GM23338 (cell line): ENCODE measurements at regions not wholly inside any gene's neighbourhood (a gene's known extent, or its start where the extent isn't known, plus 50 kb on each side); places are given as distances from the start of the nearest gene placed in this dataset.

ENCODE experiments used
- ATAC-seq: fragments of 200-7000 bp; cut with Tn5 transposase; 3 replicates; pipeline ENCODE4 v1.9.1; 2020
- DNase-seq: peaks from one replicate; pipeline ENCODE4 v3.0.0-alpha.2; 2015; ENCODE audit warnings: low spot score
- H2AFZ ChIP-seq: fragments of 200-600 bp; sonication (generic); 2 replicates; pipeline ENCODE4 v1.8.0; 2016; ENCODE audit warnings: antibody characterized with exemption, mild to moderate bottlenecking, moderate library complexity
- H3F3A ChIP-seq: fragments of 200-600 bp; sonication (generic); replicated peaks from 2 replicates; pipeline ENCODE4 v1.8.0; 2017; ENCODE audit warnings: antibody characterized with exemption, mixed run types, low read depth
- H3K27ac ChIP-seq: fragments of 200-600 bp; sonication (generic); 2 replicates; pipeline ENCODE4 v1.6.1; 2016; ENCODE audit warnings: low read depth
- H3K27me3 ChIP-seq: fragments of 200-600 bp; sonication (generic); 2 replicates; pipeline ENCODE4 v1.8.0; 2016; ENCODE audit warnings: mild to moderate bottlenecking, mixed run types, moderate library complexity; ENCODE audit not compliant: insufficient read depth
- H3K36me3 ChIP-seq: fragments of 200-600 bp; sonication (generic); 2 replicates; pipeline ENCODE4 v1.8.0; 2016; ENCODE audit warnings: mild to moderate bottlenecking; ENCODE audit not compliant: insufficient read depth
- H3K4me1 ChIP-seq: fragments of 200-600 bp; sonication (generic); 2 replicates; pipeline ENCODE4 v1.8.0; 2016; ENCODE audit warnings: mild to moderate bottlenecking, moderate library complexity; ENCODE audit not compliant: insufficient read depth
- H3K4me2 ChIP-seq: fragments of 200-600 bp; sonication (generic); 2 replicates; pipeline ENCODE4 v1.7.1; 2017; ENCODE audit warnings: mixed run types
- H3K4me3 ChIP-seq: fragments of 200-600 bp; sonication (generic); 2 replicates; pipeline ENCODE4 v1.6.1; 2016; ENCODE audit warnings: mixed run types
- H3K79me2 ChIP-seq: fragments of 200-600 bp; sonication (generic); replicated peaks from 2 replicates; pipeline ENCODE4 v1.8.0; 2017; ENCODE audit warnings: mild to moderate bottlenecking; ENCODE audit not compliant: insufficient read depth
- H3K9me2 ChIP-seq: fragments of 200-600 bp; sonication (generic); 2 replicates; pipeline ENCODE4 v1.8.0; 2017; ENCODE audit not compliant: insufficient read depth
- H4K20me1 ChIP-seq: fragments of 200-600 bp; sonication (generic); replicated peaks from 2 replicates; pipeline ENCODE4 v1.8.0; 2017; ENCODE audit warnings: mild to moderate bottlenecking; ENCODE audit not compliant: insufficient read depth
- H3K27ac Mint-ChIP-seq: 2 replicates; pipeline ENCODE4 v1.8.0; 2020; ENCODE audit warnings: inconsistent platforms, mild to moderate bottlenecking, moderate library complexity, mixed read lengths
- H3K27me3 Mint-ChIP-seq: 3 replicates; pipeline ENCODE4 v1.8.0; 2022; ENCODE audit warnings: low read depth, mild to moderate bottlenecking, moderate library complexity, mixed read lengths, inconsistent platforms; ENCODE audit not compliant: insufficient read depth, poor library complexity
- H3K36me3 Mint-ChIP-seq: 3 replicates; pipeline ENCODE4 v1.8.0; 2021; ENCODE audit warnings: low read depth, mild to moderate bottlenecking, inconsistent platforms, moderate library complexity, mixed read lengths
- H3K4me1 Mint-ChIP-seq: 3 replicates; pipeline ENCODE4 v1.8.0; 2020; ENCODE audit warnings: mild to moderate bottlenecking, inconsistent platforms, mixed read lengths
- H3K4me3 Mint-ChIP-seq: 3 replicates; pipeline ENCODE4 v1.8.0; 2021; ENCODE audit warnings: moderate library complexity, mild to moderate bottlenecking, inconsistent platforms, mixed read lengths
- H3K9me3 Mint-ChIP-seq: 3 replicates; pipeline ENCODE4 v1.8.0; 2020; ENCODE audit warnings: moderate library complexity, mild to moderate bottlenecking, inconsistent platforms, mixed read lengths
- CREB1 ChIP-seq: fragments of 250-450 bp; sonication (Bioruptor Pico); IDR thresholded peaks from 2 replicates; pipeline ENCODE4 v1.5.0; 2020; ENCODE audit warnings: low read depth, mild to moderate bottlenecking, moderate library complexity
- CTCF ChIP-seq, 2 experiments: fragments of 200-600 bp in 1 of 2; sonication (generic) in 1 of 2; conservative IDR thresholded peaks; 2 replicates each; pipeline versions ENCODE4 v1.5.1 to v1.6.1; 2016 to 2017; ENCODE audit warnings: antibody characterized with exemption in 2 of 2, low read depth in 2 of 2, mild to moderate bottlenecking in 2 of 2, moderate library complexity in 1 of 2
- ETS1 ChIP-seq: IDR thresholded peaks from 2 replicates; pipeline ENCODE4 v1.6.1; 2016; ENCODE audit warnings: antibody characterized with exemption
- EZH2 ChIP-seq: fragments of 200-600 bp; sonication (generic); IDR thresholded peaks from one replicate; pipeline ENCODE4 v1.8.0; 2017; ENCODE audit warnings: antibody characterized with exemption, mild to moderate bottlenecking, low read depth; ENCODE audit not compliant: unreplicated experiment
- EZH2phosphoT487 ChIP-seq: fragments of 200-600 bp; sonication (generic); IDR thresholded peaks from one replicate; pipeline ENCODE4 v1.8.1; 2018; ENCODE audit warnings: antibody characterized with exemption; ENCODE audit not compliant: unreplicated experiment
- JUNB ChIP-seq: IDR thresholded peaks from one replicate; pipeline ENCODE4 v1.6.1; 2016; ENCODE audit warnings: antibody characterized with exemption; ENCODE audit not compliant: unreplicated experiment
- NANOG ChIP-seq: IDR thresholded peaks from 2 replicates; pipeline ENCODE4 v1.6.1; 2016; ENCODE audit warnings: antibody characterized with exemption, borderline replicate concordance
- POLR2AphosphoS5 ChIP-seq: IDR thresholded peaks from 2 replicates; pipeline ENCODE4 v1.6.1; 2016; ENCODE audit warnings: antibody characterized with exemption, low read depth
- REST ChIP-seq: IDR thresholded peaks from one replicate; pipeline ENCODE4 v1.6.1; 2018; ENCODE audit warnings: antibody characterized with exemption; ENCODE audit not compliant: unreplicated experiment
- STAT1 ChIP-seq: IDR thresholded peaks from one replicate; pipeline ENCODE4 v1.6.1; 2016; ENCODE audit warnings: antibody characterized with exemption; ENCODE audit not compliant: unreplicated experiment
- ZNF114 ChIP-seq: fragments of 250-450 bp; sonication (Bioruptor Pico); IDR thresholded peaks from 2 replicates; pipeline ENCODE4 v1.5.0; 2020; ENCODE audit warnings: mild to moderate bottlenecking, moderate library complexity
- ZNF331 ChIP-seq: fragments of 250-450 bp; sonication (Bioruptor Pico); IDR thresholded peaks from 2 replicates; pipeline ENCODE4 v1.5.0; 2020; ENCODE audit warnings: low read depth, mild to moderate bottlenecking, moderate library complexity
- ZNF462 ChIP-seq: fragments of 250-450 bp; sonication (Bioruptor Pico); IDR thresholded peaks from 2 replicates; pipeline ENCODE4 v1.5.0; 2020; ENCODE audit warnings: mild to moderate bottlenecking, moderate library complexity

GRCh38 chr4:7131498-7132031 is 60.8 kb upstream of the SORCS2 start:
- H3K36me3 ChIP-seq, result no peaks in the 10 kb centered on the region
- no peak overlapping the region for H3K27ac Mint-ChIP-seq
- no peaks in the 10 kb centered on the region; the same call in 2 of the 3 replicates for H3K9me3 Mint-ChIP-seq
- H3K27ac ChIP-seq, result no peak overlapping the region
- no peaks in the 10 kb centered on the region for H3F3A ChIP-seq
- DNase-seq (no peak), ATAC-seq (no peak)
- H3K36me3 Mint-ChIP-seq, result no peaks in the 10 kb centered on the region
- H3K79me2 ChIP-seq, result no peaks in the 10 kb centered on the region
- no peaks in the 10 kb centered on the region; the same call in 1 of the 2 replicates for H4K20me1 ChIP-seq
- no peak overlapping the region for H2AFZ ChIP-seq
- no peak overlapping the region for H3K4me3 Mint-ChIP-seq
- H3K4me1 Mint-ChIP-seq, result peaks cover 17% of the 10 kb centered on the region
- no peaks in the 10 kb centered on the region for H3K27me3 ChIP-seq
- peaks cover 3% of the 10 kb centered on the region; the same call in 1 of the 2 replicates for H3K9me2 ChIP-seq
- H3K4me1 ChIP-seq, result peaks cover 8% of the 10 kb centered on the region
- peaks cover 10% of the 10 kb centered on the region for H3K27me3 Mint-ChIP-seq
- no peak overlapping the region for H3K4me2 ChIP-seq
- TF ChIP-seq ZNF114 (CRISPR knock-in tag) (no peak), ZNF462 (CRISPR knock-in tag) (no peak), CREB1 (CRISPR knock-in tag) (no peak), NANOG (no peak), CTCF (conservative IDR thresholded peaks at IDR 0.05; ENCODE audit: low read depth in 2 of 2) (no peak), EZH2phosphoT487 (no peak), ZNF331 (CRISPR knock-in tag) (no peak), ETS1 (no peak), STAT1 (no peak), JUNB (no peak), REST (no peak), POLR2AphosphoS5 (no peak), EZH2 (no peak)
- no peak overlapping the region for H3K4me3 ChIP-seq
